Neural cell (in vitro differentiated cells): ENCODE measurements at regions not wholly inside any gene's neighbourhood (a gene's known extent, or its start where the extent isn't known, plus 50 kb on each side); places are given as distances from the start of the nearest gene placed in this dataset.

ENCODE experiments used
- H2AFZ ChIP-seq: fragments of 200-600, 300-800 bp; sonication (generic), shearing (Covaris generic); 2 replicates; pipeline ENCODE4 v1.6.0; 2014; ENCODE audit warnings: low read depth, mild to moderate bottlenecking, antibody characterized with exemption, low read length, moderate library complexity
- H3F3A ChIP-seq: fragments of 200-600 bp; shearing (Covaris generic); 2 replicates; pipeline ENCODE4 v1.6.1; 2016; ENCODE audit warnings: mild to moderate bottlenecking, moderate library complexity, mixed read lengths, antibody characterized with exemption, low read length; ENCODE audit not compliant: insufficient read depth, poor library complexity, severe bottlenecking
- H3K27ac ChIP-seq: fragments of 200-600, 300-800 bp; sonication (generic), shearing (Covaris generic); 2 replicates; pipeline ENCODE4 v1.5.1; 2014; ENCODE audit warnings: mild to moderate bottlenecking, low read length, moderate library complexity
- H3K27me3 ChIP-seq: fragments of 300-800, 200-600 bp; sonication (generic), shearing (Covaris generic); 2 replicates; pipeline ENCODE4 v1.6.0; 2014; ENCODE audit warnings: mild to moderate bottlenecking, low read depth, low read length, moderate library complexity; ENCODE audit not compliant: insufficient read depth
- H3K36me3 ChIP-seq: fragments of 300-800, 200-600 bp; sonication (generic), shearing (Covaris generic); 2 replicates; pipeline ENCODE4 v1.5.1; 2014; ENCODE audit warnings: mild to moderate bottlenecking, antibody characterized with exemption, low read length, moderate library complexity; ENCODE audit not compliant: insufficient read depth
- H3K4me2 ChIP-seq: fragments of 300-800, 200-600 bp; sonication (generic), shearing (Covaris generic); 2 replicates; pipeline ENCODE4 v1.6.0; 2014; ENCODE audit warnings: mild to moderate bottlenecking, low read length
- H3K4me3 ChIP-seq: fragments of 300-800, 200-600 bp; sonication (generic), shearing (Covaris generic); 2 replicates; pipeline ENCODE4 v1.5.1; 2014; ENCODE audit warnings: mild to moderate bottlenecking, low read length, moderate library complexity
- H3K79me2 ChIP-seq: fragments of 200-600 bp; shearing (Covaris generic); replicated peaks from 2 replicates; pipeline ENCODE4 v1.6.0; 2014; ENCODE audit warnings: mild to moderate bottlenecking, low read length, moderate library complexity; ENCODE audit not compliant: insufficient read depth
- H3K9ac ChIP-seq: fragments of 300-800, 200-600 bp; sonication (generic), shearing (Covaris generic); 2 replicates; pipeline ENCODE4 v1.6.1; 2016; ENCODE audit warnings: mild to moderate bottlenecking, low read length, mixed read lengths
- H3K9me2 ChIP-seq: fragments of 200-600 bp; shearing (Covaris generic); 2 replicates; pipeline ENCODE4 v1.6.1; 2016; ENCODE audit warnings: mild to moderate bottlenecking, low read length, mixed read lengths; ENCODE audit not compliant: insufficient read depth
- H3K9me3 ChIP-seq: fragments of 200-600, 300-800 bp; sonication (generic), shearing (Covaris generic); 2 replicates; pipeline ENCODE4 v1.6.1; 2016; ENCODE audit warnings: mild to moderate bottlenecking, mixed run types, low read length, moderate library complexity, mixed read lengths
- H4K20me1 ChIP-seq: fragments of 200-600 bp; shearing (Covaris generic); 2 replicates; pipeline ENCODE4 v1.6.1; 2016; ENCODE audit warnings: mild to moderate bottlenecking, mixed run types; ENCODE audit not compliant: insufficient read depth
- CTCF ChIP-seq: fragments of 450-650 bp; IDR thresholded peaks from 2 replicates; pipeline ENCODE4 v1.5.1; 2014; ENCODE audit warnings: antibody characterized with exemption, mild to moderate bottlenecking, moderate library complexity; ENCODE audit not compliant: poor library complexity, severe bottlenecking
- EP300 ChIP-seq: fragments of 450-650 bp; conservative IDR thresholded peaks from 2 replicates; pipeline ENCODE4 v1.6.1; 2014; ENCODE audit warnings: antibody characterized with exemption, mild to moderate bottlenecking, moderate library complexity; ENCODE audit not compliant: poor library complexity, severe bottlenecking
- EZH2 ChIP-seq: fragments of 200-600, 300-800 bp; shearing (Covaris generic), sonication (generic); IDR thresholded peaks from 2 replicates; pipeline ENCODE4 v1.6.1; 2014; ENCODE audit warnings: antibody characterized with exemption, low read length, borderline replicate concordance, mild to moderate bottlenecking; ENCODE audit not compliant: insufficient read depth, poor library complexity, severe bottlenecking
- MXI1 ChIP-seq: fragments of 450-650 bp; conservative IDR thresholded peaks from 2 replicates; pipeline ENCODE4 v1.6.1; 2014; ENCODE audit warnings: antibody characterized with exemption, mild to moderate bottlenecking; ENCODE audit not compliant: poor library complexity, severe bottlenecking
- POLR2AphosphoS5 ChIP-seq: IDR thresholded peaks from 2 replicates; pipeline ENCODE4 v1.6.1; 2012
- RAD21 ChIP-seq: fragments of 450-650 bp; conservative IDR thresholded peaks from 2 replicates; pipeline ENCODE4 v1.6.1; 2014; ENCODE audit warnings: antibody characterized with exemption, mild to moderate bottlenecking, moderate library complexity
- SMC3 ChIP-seq: fragments of 450-650 bp; conservative IDR thresholded peaks from 2 replicates; pipeline ENCODE4 v1.6.1; 2014; ENCODE audit warnings: antibody characterized with exemption, mild to moderate bottlenecking, moderate library complexity; ENCODE audit not compliant: poor library complexity
- TAF1 ChIP-seq: IDR thresholded peaks from 2 replicates; pipeline ENCODE4 v1.6.1; 2012; ENCODE audit warnings: low read depth
- TF ChIP-seq, protein P1 (sequence below): IDR thresholded peaks from 2 replicates; pipeline ENCODE4 v1.6.1; 2012; ENCODE audit warnings: borderline replicate concordance

DNA sequence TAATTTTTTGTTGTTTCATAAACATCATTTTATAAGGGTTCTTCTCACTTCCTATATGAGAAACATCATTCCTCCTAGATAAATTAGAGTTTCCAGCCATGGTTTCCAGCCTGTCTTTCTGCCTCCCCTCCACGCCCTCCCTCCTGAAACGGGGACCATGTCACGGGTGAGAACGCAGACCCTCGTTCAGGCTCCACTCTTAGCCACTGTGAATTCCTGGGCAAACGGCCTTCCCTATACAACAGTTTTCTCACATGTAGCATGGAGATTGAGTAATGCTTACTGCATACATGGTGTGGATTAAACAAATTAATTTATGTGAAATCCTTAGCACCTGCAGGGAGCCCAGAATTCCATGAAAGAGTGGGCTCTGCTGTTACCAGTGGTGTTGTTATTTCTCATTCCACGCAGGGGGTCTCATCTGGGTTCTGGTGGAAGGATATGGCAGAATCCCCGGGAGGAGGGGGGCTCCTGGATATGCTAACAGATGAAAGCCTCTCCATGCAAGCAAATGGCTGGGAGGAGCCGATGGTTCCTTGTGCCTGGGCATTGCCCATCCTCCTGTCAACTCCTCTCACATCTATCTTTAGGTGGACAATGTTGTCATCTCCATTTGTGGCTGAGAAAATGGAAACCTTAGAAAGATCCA, 54.0 kb upstream of the TWIST2 start:
- Histone ChIP-seq H3K27ac (no peak overlapping the region), H3K9ac (no peak overlapping the region), H4K20me1 (no peaks in the 10 kb centered on the region), H3K4me2 (no peak overlapping the region), H3F3A (no peaks in the 10 kb centered on the region), H3K9me2 (no peaks in the 10 kb centered on the region), H3K4me3 (no peak overlapping the region), H3K9me3 (no peaks in the 10 kb centered on the region), H3K79me2 (no peaks in the 10 kb centered on the region), H3K36me3 (no peaks in the 10 kb centered on the region), H3K27me3 (no peaks in the 10 kb centered on the region), H2AFZ (no peak overlapping the region)
- TF ChIP-seq EP300, result no peak
- TF ChIP-seq, protein P1, sequence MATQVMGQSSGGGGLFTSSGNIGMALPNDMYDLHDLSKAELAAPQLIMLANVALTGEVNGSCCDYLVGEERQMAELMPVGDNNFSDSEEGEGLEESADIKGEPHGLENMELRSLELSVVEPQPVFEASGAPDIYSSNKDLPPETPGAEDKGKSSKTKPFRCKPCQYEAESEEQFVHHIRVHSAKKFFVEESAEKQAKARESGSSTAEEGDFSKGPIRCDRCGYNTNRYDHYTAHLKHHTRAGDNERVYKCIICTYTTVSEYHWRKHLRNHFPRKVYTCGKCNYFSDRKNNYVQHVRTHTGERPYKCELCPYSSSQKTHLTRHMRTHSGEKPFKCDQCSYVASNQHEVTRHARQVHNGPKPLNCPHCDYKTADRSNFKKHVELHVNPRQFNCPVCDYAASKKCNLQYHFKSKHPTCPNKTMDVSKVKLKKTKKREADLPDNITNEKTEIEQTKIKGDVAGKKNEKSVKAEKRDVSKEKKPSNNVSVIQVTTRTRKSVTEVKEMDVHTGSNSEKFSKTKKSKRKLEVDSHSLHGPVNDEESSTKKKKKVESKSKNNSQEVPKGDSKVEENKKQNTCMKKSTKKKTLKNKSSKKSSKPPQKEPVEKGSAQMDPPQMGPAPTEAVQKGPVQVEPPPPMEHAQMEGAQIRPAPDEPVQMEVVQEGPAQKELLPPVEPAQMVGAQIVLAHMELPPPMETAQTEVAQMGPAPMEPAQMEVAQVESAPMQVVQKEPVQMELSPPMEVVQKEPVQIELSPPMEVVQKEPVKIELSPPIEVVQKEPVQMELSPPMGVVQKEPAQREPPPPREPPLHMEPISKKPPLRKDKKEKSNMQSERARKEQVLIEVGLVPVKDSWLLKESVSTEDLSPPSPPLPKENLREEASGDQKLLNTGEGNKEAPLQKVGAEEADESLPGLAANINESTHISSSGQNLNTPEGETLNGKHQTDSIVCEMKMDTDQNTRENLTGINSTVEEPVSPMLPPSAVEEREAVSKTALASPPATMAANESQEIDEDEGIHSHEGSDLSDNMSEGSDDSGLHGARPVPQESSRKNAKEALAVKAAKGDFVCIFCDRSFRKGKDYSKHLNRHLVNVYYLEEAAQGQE, result no peak

- Histone ChIP-seq H3F3A (no peaks in the 10 kb centered on the region), H3K27me3 (no peaks in the 10 kb centered on the region)
- TF ChIP-seq, protein P1, result no peak
- TF ChIP-seq TAF1 (no peak), EP300 (no peak), RAD21 (no peak), EZH2 (no peak), POLR2AphosphoS5 (no peak), CTCF (no peak), MXI1 (no peak), SMC3 (no peak)
Observed at GRCh38 chr2:238796223-238796885, 51.5 kb upstream of the TWIST2 start.

More at GRCh38 chr2:238796223-238796885, 51.5 kb upstream of the TWIST2 start:
- H2AFZ ChIP-seq, result no peak overlapping the region
- no peaks in the 10 kb centered on the region for H4K20me1 ChIP-seq
- H3K79me2 ChIP-seq, result no peaks in the 10 kb centered on the region
- no peaks in the 10 kb centered on the region for H3K36me3 ChIP-seq
- no peak overlapping the region for H3K4me3 ChIP-seq
- H3K9ac ChIP-seq, result no peak overlapping the region
- no peaks in the 10 kb centered on the region for H3K9me3 ChIP-seq
- H3K4me2 ChIP-seq, result no peak overlapping the region
- no peak overlapping the region for H3K27ac ChIP-seq
- no peaks in the 10 kb centered on the region for H3K9me2 ChIP-seq
